SK-N-SH treated with all-trans-retinoic acid at 6 μM for 48 hours (cell line): ENCODE measurements at regions not wholly inside any gene's neighbourhood (a gene's known extent, or its start where the extent isn't known, plus 50 kb on each side); places are given as distances from the start of the nearest gene placed in this dataset.

Experiments
- ATAC-seq: fragments of 200-7000 bp; cut with Tn5 transposase; 3 replicates; pipeline ENCODE4 v1.9.1; 2020; ENCODE audit warnings: mild to moderate bottlenecking, moderate library complexity
- ARNTL ChIP-seq: fragments of 450-650 bp; formaldehyde crosslinking; IDR thresholded peaks from 2 replicates; pipeline ENCODE4 v1.5.0; 2020; ENCODE audit warnings: low read depth, mild to moderate bottlenecking, moderate library complexity, borderline replicate concordance
- BACH2 ChIP-seq: fragments of 250-450 bp; sonication (Bioruptor Pico); IDR thresholded peaks from 2 replicates; pipeline ENCODE4 v1.9.0; 2021; ENCODE audit warnings: mild to moderate bottlenecking, borderline replicate concordance
- CREB5 ChIP-seq: fragments of 250-450 bp; sonication (Bioruptor Pico); IDR thresholded peaks from 2 replicates; pipeline ENCODE4 v1.5.1; 2020; ENCODE audit warnings: low read depth, mild to moderate bottlenecking, moderate library complexity
- CSDC2 ChIP-seq: fragments of 250-450 bp; sonication (Bioruptor Pico); IDR thresholded peaks from 2 replicates; pipeline ENCODE4 v1.5.0; 2020; ENCODE audit warnings: mild to moderate bottlenecking, moderate library complexity
- CSRNP3 ChIP-seq: fragments of 250-450 bp; sonication (Bioruptor Pico); IDR thresholded peaks from 2 replicates; pipeline ENCODE4 v1.5.1; 2021; ENCODE audit warnings: mild to moderate bottlenecking, moderate library complexity
- ESRRG ChIP-seq: fragments of 250-450 bp; sonication (Bioruptor Pico); IDR thresholded peaks from 2 replicates; pipeline ENCODE4 v1.6.1; 2021; ENCODE audit warnings: mild to moderate bottlenecking
- GLIS3 ChIP-seq: fragments of 250-450 bp; sonication (Bioruptor Pico); IDR thresholded peaks from 2 replicates; pipeline ENCODE4 v1.5.0; 2020; ENCODE audit warnings: mild to moderate bottlenecking, moderate library complexity
- ISL1 ChIP-seq: fragments of 250-450 bp; sonication (Bioruptor Pico); IDR thresholded peaks from 2 replicates; pipeline ENCODE4 v2.1.2; 2022; ENCODE audit warnings: mild to moderate bottlenecking, moderate library complexity
- OSR1 ChIP-seq: fragments of 250-450 bp; sonication (Bioruptor Pico); IDR thresholded peaks from 2 replicates; pipeline ENCODE4 v1.8.0; 2022; ENCODE audit warnings: moderate library complexity, mild to moderate bottlenecking, inconsistent platforms
- POU6F1 ChIP-seq: fragments of 250-450 bp; sonication (Bioruptor Pico); IDR thresholded peaks from 2 replicates; pipeline ENCODE4 v1.8.0; 2021; ENCODE audit warnings: low read depth, mild to moderate bottlenecking, moderate library complexity, borderline replicate concordance
- PPARA ChIP-seq: fragments of 250-450 bp; sonication (Bioruptor Pico); IDR thresholded peaks from 2 replicates; pipeline ENCODE4 v1.5.0; 2020; ENCODE audit warnings: mild to moderate bottlenecking, borderline replicate concordance
- RARB ChIP-seq: fragments of 250-450 bp; sonication (Bioruptor Pico); IDR thresholded peaks from 2 replicates; pipeline ENCODE4 v1.8.0; 2021; ENCODE audit warnings: mild to moderate bottlenecking, moderate library complexity
- SNAI2 ChIP-seq: fragments of 250-450 bp; sonication (Bioruptor Pico); IDR thresholded peaks from 2 replicates; pipeline ENCODE4 v1.5.0; 2020; ENCODE audit warnings: mild to moderate bottlenecking, moderate library complexity
- TCF4 ChIP-seq: fragments of 250-450 bp; sonication (Bioruptor Pico); IDR thresholded peaks from 2 replicates; pipeline ENCODE4 v1.8.0; 2021; ENCODE audit warnings: mild to moderate bottlenecking, moderate library complexity, borderline replicate concordance
- TOX ChIP-seq: fragments of 250-450 bp; sonication (Bioruptor Pico); IDR thresholded peaks from 2 replicates; pipeline ENCODE4 v1.8.0; 2021; ENCODE audit warnings: mild to moderate bottlenecking, moderate library complexity, borderline replicate concordance
- ZC3H10 ChIP-seq: fragments of 250-450 bp; sonication (Bioruptor Pico); IDR thresholded peaks from 2 replicates; pipeline ENCODE4 v1.5.1; 2021; ENCODE audit warnings: mild to moderate bottlenecking, moderate library complexity
- ZFP3 ChIP-seq: fragments of 250-450 bp; sonication (Bioruptor Pico); IDR thresholded peaks from 2 replicates; pipeline ENCODE4 v1.5.0; 2020; ENCODE audit warnings: mild to moderate bottlenecking, moderate library complexity
- ZFP30 ChIP-seq: fragments of 450-650 bp; formaldehyde crosslinking; IDR thresholded peaks from 2 replicates; pipeline ENCODE4 v1.5.0; 2022; ENCODE audit warnings: mild to moderate bottlenecking, moderate library complexity
- ZNF70 ChIP-seq: fragments of 450-650 bp; formaldehyde crosslinking; IDR thresholded peaks from 2 replicates; pipeline ENCODE4 v1.5.0; 2020; ENCODE audit warnings: mild to moderate bottlenecking, moderate library complexity
- ZNF8 ChIP-seq: fragments of 450-650 bp; formaldehyde crosslinking; IDR thresholded peaks from 2 replicates; pipeline ENCODE4 v1.5.0; 2020; ENCODE audit warnings: mild to moderate bottlenecking, moderate library complexity
- TF ChIP-seq, protein P1 (sequence below): fragments of 250-450 bp; sonication (Bioruptor Pico); IDR thresholded peaks from 2 replicates; pipeline ENCODE4 v1.5.0; 2020; ENCODE audit warnings: mild to moderate bottlenecking, moderate library complexity
- TF ChIP-seq, protein P2 (sequence below): fragments of 250-450 bp; sonication (Bioruptor Pico); IDR thresholded peaks from 2 replicates; pipeline ENCODE4 v1.8.0; 2020; ENCODE audit warnings: mild to moderate bottlenecking, moderate library complexity, borderline replicate concordance

- no peak for ATAC-seq
- no peak for TF ChIP-seq CSDC2 (CRISPR knock-in tag)
- TF ChIP-seq CREB5 (CRISPR knock-in tag) = no peak
- no peak for TF ChIP-seq SNAI2
- TF ChIP-seq ISL1 (CRISPR knock-in tag) = no peak
- TF ChIP-seq, protein P1, sequence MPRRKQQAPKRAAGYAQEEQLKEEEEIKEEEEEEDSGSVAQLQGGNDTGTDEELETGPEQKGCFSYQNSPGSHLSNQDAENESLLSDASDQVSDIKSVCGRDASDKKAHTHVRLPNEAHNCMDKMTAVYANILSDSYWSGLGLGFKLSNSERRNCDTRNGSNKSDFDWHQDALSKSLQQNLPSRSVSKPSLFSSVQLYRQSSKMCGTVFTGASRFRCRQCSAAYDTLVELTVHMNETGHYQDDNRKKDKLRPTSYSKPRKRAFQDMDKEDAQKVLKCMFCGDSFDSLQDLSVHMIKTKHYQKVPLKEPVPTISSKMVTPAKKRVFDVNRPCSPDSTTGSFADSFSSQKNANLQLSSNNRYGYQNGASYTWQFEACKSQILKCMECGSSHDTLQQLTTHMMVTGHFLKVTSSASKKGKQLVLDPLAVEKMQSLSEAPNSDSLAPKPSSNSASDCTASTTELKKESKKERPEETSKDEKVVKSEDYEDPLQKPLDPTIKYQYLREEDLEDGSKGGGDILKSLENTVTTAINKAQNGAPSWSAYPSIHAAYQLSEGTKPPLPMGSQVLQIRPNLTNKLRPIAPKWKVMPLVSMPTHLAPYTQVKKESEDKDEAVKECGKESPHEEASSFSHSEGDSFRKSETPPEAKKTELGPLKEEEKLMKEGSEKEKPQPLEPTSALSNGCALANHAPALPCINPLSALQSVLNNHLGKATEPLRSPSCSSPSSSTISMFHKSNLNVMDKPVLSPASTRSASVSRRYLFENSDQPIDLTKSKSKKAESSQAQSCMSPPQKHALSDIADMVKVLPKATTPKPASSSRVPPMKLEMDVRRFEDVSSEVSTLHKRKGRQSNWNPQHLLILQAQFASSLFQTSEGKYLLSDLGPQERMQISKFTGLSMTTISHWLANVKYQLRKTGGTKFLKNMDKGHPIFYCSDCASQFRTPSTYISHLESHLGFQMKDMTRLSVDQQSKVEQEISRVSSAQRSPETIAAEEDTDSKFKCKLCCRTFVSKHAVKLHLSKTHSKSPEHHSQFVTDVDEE = no peak
- TF ChIP-seq OSR1 (CRISPR knock-in tag) = no peak
- no peak for TF ChIP-seq ESRRG (CRISPR knock-in tag)
- no peak for TF ChIP-seq ZNF70
- TF ChIP-seq, protein P2, sequence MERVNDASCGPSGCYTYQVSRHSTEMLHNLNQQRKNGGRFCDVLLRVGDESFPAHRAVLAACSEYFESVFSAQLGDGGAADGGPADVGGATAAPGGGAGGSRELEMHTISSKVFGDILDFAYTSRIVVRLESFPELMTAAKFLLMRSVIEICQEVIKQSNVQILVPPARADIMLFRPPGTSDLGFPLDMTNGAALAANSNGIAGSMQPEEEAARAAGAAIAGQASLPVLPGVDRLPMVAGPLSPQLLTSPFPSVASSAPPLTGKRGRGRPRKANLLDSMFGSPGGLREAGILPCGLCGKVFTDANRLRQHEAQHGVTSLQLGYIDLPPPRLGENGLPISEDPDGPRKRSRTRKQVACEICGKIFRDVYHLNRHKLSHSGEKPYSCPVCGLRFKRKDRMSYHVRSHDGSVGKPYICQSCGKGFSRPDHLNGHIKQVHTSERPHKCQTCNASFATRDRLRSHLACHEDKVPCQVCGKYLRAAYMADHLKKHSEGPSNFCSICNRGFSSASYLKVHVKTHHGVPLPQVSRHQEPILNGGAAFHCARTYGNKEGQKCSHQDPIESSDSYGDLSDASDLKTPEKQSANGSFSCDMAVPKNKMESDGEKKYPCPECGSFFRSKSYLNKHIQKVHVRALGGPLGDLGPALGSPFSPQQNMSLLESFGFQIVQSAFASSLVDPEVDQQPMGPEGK (CRISPR knock-in tag) = no peak
- no peak for TF ChIP-seq PPARA (CRISPR knock-in tag)
- no peak for TF ChIP-seq ZC3H10
- no peak for TF ChIP-seq RARB
- TF ChIP-seq ARNTL = no peak
- TF ChIP-seq POU6F1 = no peak
- TF ChIP-seq TCF4 (CRISPR knock-in tag) = no peak
- TF ChIP-seq CSRNP3 (CRISPR knock-in tag) = no peak
- TF ChIP-seq ZFP30 (CRISPR knock-in tag) = no peak
Measured at GRCh38 chr12:131448254-131448795, 262.6 kb upstream of the SFSWAP start.

GRCh38 chr12:131449027-131449426, 261.9 kb upstream of the SFSWAP start:
- ATAC-seq = no peak
- TF ChIP-seq RARB (no peak), CSDC2 (CRISPR knock-in tag) (no peak), ZFP30 (CRISPR knock-in tag) (no peak), TOX (CRISPR knock-in tag) (no peak), ESRRG (CRISPR knock-in tag) (no peak), BACH2 (CRISPR knock-in tag) (no peak), SNAI2 (no peak), OSR1 (CRISPR knock-in tag) (no peak), POU6F1 (no peak)
- TF ChIP-seq, all 23 proteins: peak for 0

GRCh38 chr12:131452444-131452860, 258.4 kb upstream of the SFSWAP start:
- no peak for ATAC-seq
- TF ChIP-seq GLIS3 (no peak), ZFP3 (CRISPR knock-in tag) (no peak), CSRNP3 (CRISPR knock-in tag) (no peak), TOX (CRISPR knock-in tag) (no peak), PPARA (CRISPR knock-in tag) (no peak), ZNF70 (no peak), CSDC2 (CRISPR knock-in tag) (no peak), POU6F1 (no peak), TCF4 (CRISPR knock-in tag) (no peak), BACH2 (CRISPR knock-in tag) (no peak), OSR1 (CRISPR knock-in tag) (no peak), ZNF8 (CRISPR knock-in tag) (no peak), ZC3H10 (no peak), RARB (no peak), ZFP30 (CRISPR knock-in tag) (no peak), ARNTL (no peak), SNAI2 (no peak), ISL1 (CRISPR knock-in tag) (no peak)
